ENCODE measurements at regions not wholly inside any gene's neighbourhood (a gene's known extent, or its start where the extent isn't known, plus 50 kb on each side); places are given as distances from the start of the nearest gene placed in this dataset.

GRCh38 chr11:13119361-13119760, 110.2 kb downstream of the RASSF10 start:
- TF ChIP-seq CTCF (IDR thresholded peaks at IDR 0.05): no peak
- no peak for TF ChIP-seq POLR2AphosphoS5 (IDR thresholded peaks at IDR 0.05; ENCODE audit: insufficient read depth in 1 of 2, low read depth in 1 of 2)
- no peak for TF ChIP-seq POLR2A (IDR thresholded peaks at IDR 0.05)

Data from vagina (tissue), 2 donors.